Activated CD4-positive, alpha-beta T cell treated with anti-CD3 and anti-CD28 coated beads, Interleukin-2, amount 50 U/mL, for 1 hour (primary cell): ENCODE measurements at regions not wholly inside any gene's neighbourhood (a gene's known extent, or its start where the extent isn't known, plus 50 kb on each side); places are given as distances from the start of the nearest gene placed in this dataset.
"Not testable (repeated sequence)": the region's sequence is repeated elsewhere in the genome, so short reads cannot be mapped to it uniquely, and the experiment has no call there.

Experiments
- DNase-seq: peaks from one replicate; pipeline ENCODE4 v3.0.0-alpha.2; 2020

GRCh38 chr10:78602201-78602932 lies 466.4 kb upstream of the ZMIZ1 start:
- DNase-seq = no peak

GRCh38 chr10:78604286-78604685 lies 464.5 kb upstream of the ZMIZ1 start:
- DNase-seq = no peak

- DNase-seq = no peak
These were observed 464.0 kb upstream of the ZMIZ1 start for GRCh38 chr10:78604721-78605120.

GRCh38 chr10:78605800-78606350 lies 462.9 kb upstream of the ZMIZ1 start:
- DNase-seq = no peak

DNA sequence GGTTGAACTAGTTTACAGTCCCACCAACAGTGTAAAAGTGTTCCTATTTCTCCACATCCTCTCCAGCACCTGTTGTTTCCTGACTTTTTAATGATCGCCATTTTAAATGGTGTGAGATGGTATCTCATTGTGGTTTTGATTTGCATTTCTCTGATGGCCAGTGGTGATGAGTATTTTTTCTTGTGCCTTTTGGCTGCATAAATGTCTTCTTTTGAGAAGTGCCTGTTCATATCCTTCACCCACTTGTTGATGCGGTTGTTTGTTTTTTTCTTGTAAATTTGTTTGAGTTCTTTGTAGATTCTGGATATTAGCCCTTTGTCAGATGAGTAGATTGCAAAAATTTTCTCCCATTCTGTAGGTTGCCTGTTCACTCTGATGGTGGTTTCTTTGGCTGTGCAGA lies 462.0 kb upstream of the ZMIZ1 start:
- DNase-seq = not testable (repeated sequence)

- DNase-seq = no peak
These were observed 458.8 kb upstream of the ZMIZ1 start for GRCh38 chr10:78609976-78610375.

GRCh38 chr10:78613132-78613531 lies 455.6 kb upstream of the ZMIZ1 start:
- no peak for DNase-seq

- DNase-seq = no peak
These were observed 454.5 kb upstream of the ZMIZ1 start for GRCh38 chr10:78614267-78614666.

DNA sequence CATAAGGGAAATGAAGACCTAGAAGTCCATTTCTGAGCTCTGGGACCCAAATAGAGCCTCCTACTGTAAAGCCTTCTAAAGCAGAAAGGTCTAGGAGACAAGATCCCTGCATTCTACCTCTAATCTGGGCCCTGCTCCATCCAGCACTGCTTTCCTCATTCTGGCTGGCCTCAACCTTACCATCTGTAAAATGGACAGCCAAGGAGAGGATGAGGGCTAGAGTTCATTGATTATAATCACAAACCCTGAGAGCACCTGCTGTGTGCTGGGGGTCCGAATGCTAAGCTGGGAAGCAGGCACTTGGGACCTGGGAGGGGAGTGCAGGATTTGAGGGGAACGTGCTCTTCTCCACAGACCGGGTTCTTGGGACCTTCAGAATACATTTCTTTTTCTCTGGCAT lies 454.0 kb upstream of the ZMIZ1 start:
- DNase-seq = no peak

DNA sequence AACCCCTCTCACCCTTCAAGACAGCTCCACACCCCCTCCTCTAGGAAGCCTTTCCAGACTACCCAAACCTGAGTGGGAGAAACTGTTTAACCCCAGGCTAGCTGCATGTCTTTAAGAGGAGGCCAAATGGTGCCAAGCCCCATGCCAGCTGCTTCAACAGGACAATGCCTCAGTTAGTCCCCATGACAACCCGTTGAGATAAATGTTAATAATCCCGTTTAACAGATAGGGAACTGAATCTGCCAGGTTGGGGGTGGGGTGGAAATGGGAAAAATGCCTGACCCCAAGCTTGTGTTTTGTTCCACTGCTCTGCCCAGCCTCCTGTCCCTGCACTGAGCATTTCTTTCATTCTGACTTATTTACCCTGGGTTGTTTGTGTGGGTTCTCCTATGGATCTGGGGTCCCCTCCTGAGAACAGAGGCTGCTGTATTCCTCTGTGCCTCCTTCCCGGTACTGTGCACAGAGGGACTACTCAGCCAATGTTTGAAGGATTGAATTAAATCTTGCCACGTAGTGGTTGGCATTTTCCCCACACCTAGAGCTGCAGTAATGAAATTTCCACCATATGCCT lies 452.6 kb upstream of the ZMIZ1 start:
- DNase-seq = no peak

- no peak for DNase-seq
These were observed 451.7 kb upstream of the ZMIZ1 start for GRCh38 chr10:78617115-78617514.

DNA sequence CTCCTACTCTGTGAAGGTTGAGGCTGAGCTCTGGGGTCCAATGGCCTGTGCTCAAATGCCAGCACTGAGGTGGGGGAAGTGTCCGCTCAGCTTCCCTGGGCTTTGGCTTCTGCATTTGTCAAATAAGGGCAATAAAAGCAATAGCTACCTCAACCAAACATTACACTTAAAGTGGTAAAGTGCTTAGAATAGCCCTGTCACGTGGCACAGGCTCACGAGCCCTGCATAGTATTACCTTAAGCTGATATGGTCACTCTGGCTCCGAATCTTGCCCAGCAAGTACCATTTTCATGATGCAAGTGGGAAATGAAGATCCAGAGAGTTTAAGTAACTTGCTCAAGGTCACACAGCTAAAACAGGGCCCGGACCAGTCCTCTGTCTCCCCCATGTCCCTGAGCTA lies 451.1 kb upstream of the ZMIZ1 start:
- no peak for DNase-seq

GRCh38 chr10:78618050-78618449 lies 450.7 kb upstream of the ZMIZ1 start:
- DNase-seq = no peak

DNA sequence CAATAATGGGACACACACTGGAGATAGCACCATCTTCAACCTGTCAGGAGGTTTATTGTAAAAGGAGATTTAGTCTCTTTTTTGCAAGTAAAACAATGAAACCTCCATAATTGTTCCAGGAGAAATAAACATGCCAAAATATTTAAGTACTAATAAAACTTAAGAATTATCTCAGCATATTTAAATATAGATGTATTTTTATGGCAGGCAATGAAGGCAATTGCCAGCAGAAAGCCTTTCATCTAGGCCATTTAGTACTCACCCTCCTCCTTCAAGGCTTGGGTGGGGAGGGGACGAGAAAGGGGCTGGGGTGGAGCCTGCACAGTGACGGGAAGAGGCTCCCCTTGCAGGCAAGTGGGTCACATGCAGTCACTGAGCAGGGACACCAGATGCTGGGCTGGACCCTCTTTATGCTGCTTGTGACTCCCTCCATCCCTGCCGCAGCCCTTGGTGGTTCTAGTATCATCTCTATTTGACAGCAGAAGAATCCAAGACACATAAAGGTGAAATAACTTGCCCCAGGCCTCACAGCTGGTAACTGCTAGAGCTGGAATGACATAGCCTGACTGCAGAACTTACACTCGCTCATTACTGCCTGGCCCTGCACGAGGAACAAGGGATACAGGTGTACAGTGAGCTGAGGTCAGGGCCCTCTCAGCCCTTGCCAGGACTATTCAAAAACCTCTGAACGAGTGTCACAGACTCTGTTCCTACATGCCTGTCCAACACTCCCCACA lies 449.5 kb upstream of the ZMIZ1 start:
- no peak for DNase-seq

DNA sequence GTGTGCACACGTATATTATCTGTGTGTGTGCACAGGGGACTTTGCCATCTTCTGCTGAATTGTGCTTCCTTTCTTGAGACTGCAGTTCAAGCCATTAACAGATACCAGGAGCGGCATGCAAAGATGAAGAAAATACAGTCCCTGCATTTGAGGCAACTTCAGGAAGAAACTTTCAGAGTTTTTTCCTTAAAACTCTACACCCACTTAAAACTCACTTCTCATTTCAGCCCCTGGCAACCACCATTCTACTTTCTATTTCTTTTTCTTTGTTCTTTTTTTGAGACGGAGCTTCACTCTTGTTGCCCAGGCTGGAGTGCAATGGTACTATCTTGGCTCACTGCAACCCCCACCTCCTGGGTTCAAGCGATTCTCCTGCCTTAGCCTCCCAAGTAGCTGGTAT lies 448.9 kb upstream of the ZMIZ1 start:
- DNase-seq = no peak

- DNase-seq = no peak
These were observed 447.6 kb upstream of the ZMIZ1 start for GRCh38 chr10:78620985-78621799.

DNA sequence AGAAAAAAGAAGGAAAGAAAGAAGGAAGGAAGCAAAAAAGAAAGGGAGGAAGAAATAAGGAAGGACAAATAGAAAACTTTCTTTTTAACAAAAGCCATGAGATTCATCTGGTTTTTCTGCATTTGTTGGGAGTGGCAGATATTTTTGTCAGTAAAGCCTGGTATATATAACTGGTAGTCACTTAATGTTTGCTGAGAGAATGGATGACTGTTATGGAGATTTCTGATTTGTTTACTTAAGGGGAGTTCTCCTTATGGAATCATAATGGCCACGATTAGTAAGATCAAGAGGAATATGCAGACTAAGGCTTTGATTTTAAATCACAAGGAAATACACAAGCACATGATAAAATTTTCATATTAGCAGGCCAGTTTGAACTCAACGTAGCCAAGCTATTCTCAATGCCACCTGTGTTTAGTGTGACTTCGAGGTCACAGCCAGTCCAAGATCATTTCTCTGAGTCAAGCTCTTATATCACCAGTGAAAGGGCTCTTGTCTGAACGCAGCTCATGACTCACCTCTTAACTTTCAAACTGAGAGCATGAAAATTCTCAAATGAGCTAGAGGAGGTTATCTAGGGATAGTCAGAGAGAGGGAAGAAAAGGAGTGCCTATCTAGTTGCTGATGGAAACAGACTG lies 445.1 kb upstream of the ZMIZ1 start:
- no peak for DNase-seq

DNA sequence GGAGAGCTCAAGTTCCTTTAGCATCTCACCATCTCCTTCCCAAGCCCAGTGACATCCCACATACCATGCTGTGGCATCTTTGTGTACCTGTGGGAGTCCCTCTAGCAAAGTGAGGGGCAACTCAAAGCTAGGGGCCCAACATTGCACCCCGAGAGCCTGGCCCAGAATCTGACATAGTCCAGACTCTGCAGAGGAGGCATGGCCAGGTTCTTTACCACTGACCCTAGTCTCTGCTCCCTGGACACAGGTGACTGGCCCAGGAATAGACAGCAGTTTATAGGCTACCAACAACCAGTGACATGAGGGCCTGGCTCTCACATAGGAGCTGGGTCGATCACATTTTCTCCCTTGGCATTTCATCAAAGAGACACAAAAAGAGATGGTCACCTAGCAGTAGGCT lies 444.0 kb upstream of the ZMIZ1 start:
- DNase-seq = no peak

GRCh38 chr10:78626471-78626870 lies 442.3 kb upstream of the ZMIZ1 start:
- DNase-seq = no peak

DNA sequence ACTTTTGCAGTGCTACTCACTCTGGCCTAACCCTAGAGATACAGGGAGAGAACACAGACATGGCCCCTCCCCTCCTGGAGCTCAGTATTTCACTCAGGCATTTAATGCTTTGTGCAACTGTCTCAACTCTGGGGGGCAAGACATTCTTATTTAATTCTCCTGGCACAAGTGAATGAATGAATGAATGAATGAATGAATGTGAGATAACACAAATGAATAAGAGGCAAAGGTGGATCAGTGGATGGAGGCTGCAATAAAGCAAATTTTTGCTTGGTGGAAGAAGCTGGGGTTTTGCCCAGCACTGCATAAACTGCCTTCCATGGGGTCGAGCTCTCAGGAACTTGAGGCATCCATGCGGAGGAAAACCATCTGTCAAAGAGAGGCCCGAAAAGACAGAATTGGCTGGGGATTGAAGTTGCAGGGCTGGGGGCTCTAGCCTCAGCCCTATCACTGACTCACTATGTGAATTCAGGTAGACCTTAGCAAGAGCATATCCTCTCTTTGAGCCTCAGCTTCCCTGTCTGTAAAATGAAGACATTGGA lies 441.4 kb upstream of the ZMIZ1 start:
- no peak for DNase-seq

- no peak for DNase-seq
These were observed 439.8 kb upstream of the ZMIZ1 start for GRCh38 chr10:78628976-78629375.

- DNase-seq = no peak
These were observed 439.0 kb upstream of the ZMIZ1 start for GRCh38 chr10:78629773-78630172.
